Stimulated activated CD4-positive, alpha-beta T cell treated with anti-CD3 and anti-CD28 coated beads, Interleukin-4, amount 100 ng/mL, for 48 hours (primary cell): ENCODE measurements at regions not wholly inside any gene's neighbourhood (a gene's known extent, or its start where the extent isn't known, plus 50 kb on each side); places are given as distances from the start of the nearest gene placed in this dataset.

Experiments used
- DNase-seq, 2 donors: peaks; one replicate each; pipeline ENCODE4 v3.0.0-alpha.2; 2020; ENCODE audit warnings: low read depth in 2 of 2

GRCh38 chr5:74290634-74291241, 349.8 kb downstream of the ENC1 start:
- no peak for DNase-seq

- DNase-seq, result no peak
These were observed 350.8 kb downstream of the ENC1 start for GRCh38 chr5:74289691-74290090.

- DNase-seq, result no peak
These were observed 351.3 kb downstream of the ENC1 start for GRCh38 chr5:74289238-74289637.

- no peak for DNase-seq
These were observed 351.9 kb downstream of the ENC1 start for GRCh38 chr5:74288448-74289108.

GRCh38 chr5:74288038-74288437, 352.5 kb downstream of the ENC1 start:
- DNase-seq, result no peak

- no peak for DNase-seq
These were observed 353.5 kb downstream of the ENC1 start for GRCh38 chr5:74286734-74287695.

GRCh38 chr5:74285675-74286280, 354.8 kb downstream of the ENC1 start:
- DNase-seq, result no peak

GRCh38 chr5:74282490-74282889, 358.0 kb downstream of the ENC1 start:
- no peak for DNase-seq

- no peak for DNase-seq
These were observed 359.4 kb downstream of the ENC1 start for GRCh38 chr5:74281166-74281565.

GRCh38 chr5:74280306-74280705, 360.2 kb downstream of the ENC1 start:
- no peak for DNase-seq

GRCh38 chr5:74279244-74279643, 361.3 kb downstream of the ENC1 start:
- no peak for DNase-seq

GRCh38 chr5:74277418-74277817, 363.1 kb downstream of the ENC1 start:
- DNase-seq, result no peak

GRCh38 chr5:74275171-74275992, 365.1 kb downstream of the ENC1 start:
- no peak for DNase-seq

GRCh38 chr5:74274326-74274725, 366.2 kb downstream of the ENC1 start:
- DNase-seq, result no peak

GRCh38 chr5:74272831-74273451, 367.6 kb downstream of the ENC1 start:
- DNase-seq, result no peak

GRCh38 chr5:74272024-74272775, 368.3 kb downstream of the ENC1 start:
- no peak for DNase-seq

GRCh38 chr5:74268297-74268696, 372.2 kb downstream of the ENC1 start:
- no peak for DNase-seq

GRCh38 chr5:74266836-74267235, 373.7 kb downstream of the ENC1 start:
- no peak for DNase-seq

- DNase-seq, result no peak
These were observed 374.4 kb downstream of the ENC1 start for GRCh38 chr5:74266132-74266531.

GRCh38 chr5:74262544-74263207, 377.9 kb downstream of the ENC1 start:
- DNase-seq, result no peak
